ENCODE measurements at regions not wholly inside any gene's neighbourhood (a gene's known extent, or its start where the extent isn't known, plus 50 kb on each side); places are given as distances from the start of the nearest gene placed in this dataset.

DNA sequence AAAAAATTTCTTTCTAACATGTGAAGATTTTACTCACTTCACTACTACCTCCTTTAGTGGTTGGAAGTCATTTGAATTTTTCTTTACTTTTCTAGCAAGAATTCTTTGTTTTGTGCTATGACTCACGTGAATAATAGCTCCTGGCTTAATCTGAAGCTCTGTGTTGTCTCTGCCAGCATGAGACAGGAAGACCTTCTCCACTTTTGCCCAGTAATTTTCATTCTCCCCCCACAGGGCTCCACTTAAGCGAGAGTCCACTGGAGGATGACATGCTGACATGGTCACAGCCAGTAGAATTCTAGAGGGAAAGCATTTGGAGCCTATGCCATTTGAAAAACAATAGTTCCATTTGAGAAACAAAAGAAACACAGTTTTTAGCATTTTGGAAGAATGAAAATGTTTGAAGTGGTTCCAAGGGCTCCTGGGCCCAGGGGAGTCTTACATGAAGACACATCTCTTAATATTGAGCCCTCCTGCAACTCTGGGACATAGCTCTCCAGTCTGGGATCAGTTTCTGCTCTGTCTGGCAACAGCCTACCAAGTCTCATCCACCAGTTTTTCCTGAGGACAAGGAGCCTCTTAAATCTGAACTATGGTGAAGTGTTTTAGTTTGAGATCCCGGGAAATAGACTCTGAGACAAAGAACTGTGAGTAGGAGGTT lies 231.4 kb downstream of the PAX1 start:
- Histone ChIP-seq H2BK15ac (ENCODE audit: low read length) (no peak overlapping the region), H2AK5ac (ENCODE audit: low read depth, low read length) (no peak overlapping the region), H2BK20ac (ENCODE audit: low read length) (no peak overlapping the region), H4K20me1 (replicated peaks in 1 of 2; ENCODE audit: control insufficient read depth in 1 of 2, insufficient read depth in 2 of 2, low read length in 2 of 2) (no peaks in the 10 kb centered on the region), H3K79me1 (ENCODE audit: low read depth, low read length) (no peaks in the 10 kb centered on the region), H2BK12ac (ENCODE audit: low read depth, low read length) (no peak overlapping the region), H3K79me2 (ENCODE audit: control insufficient read depth in 1 of 2, insufficient read depth in 2 of 2, low read length in 2 of 2) (no peaks in the 10 kb centered on the region), H2AFZ (ENCODE audit: low read length) (no peak overlapping the region), H4K91ac (replicated peaks; ENCODE audit: insufficient read length, low read length) (no peak overlapping the region), H3K18ac (ENCODE audit: extremely low read depth, low read length) (peak overlapping the region; percentile 81), H3K4me3 (ENCODE audit: extremely low read depth in 1 of 4, insufficient read depth in 2 of 4, low read depth in 3 of 4, low read length in 4 of 4) (peak overlapping the region in 1 of 4 experiments; percentile 32; a peak in 1 of 8 replicates), H2BK120ac (replicated peaks; ENCODE audit: low read depth, low read length) (no peak overlapping the region), H4K8ac (ENCODE audit: extremely low read depth, insufficient read depth, low read length) (no peak overlapping the region), H3K27me3 (replicated peaks in 1 of 4; ENCODE audit: control insufficient read depth in 3 of 4, extremely low read depth in 1 of 4, insufficient read depth in 3 of 4, low read length in 3 of 4) (no peaks in the 10 kb centered on the region; a peak in 1 of 7 replicates), H3K14ac (ENCODE audit: insufficient read length) (no peak overlapping the region), H3K4me2 (ENCODE audit: insufficient read depth in 1 of 2, low read depth in 2 of 2, low read length in 2 of 2) (peak overlapping the region; percentile 15 to 59; a peak in 2 of 4 replicates), H3K56ac (replicated peaks; ENCODE audit: insufficient read length, low read depth, low read length) (no peak overlapping the region), H3K23ac (ENCODE audit: insufficient read length) (no peak overlapping the region), H3K36me3 (ENCODE audit: control insufficient read depth in 2 of 4, insufficient read depth in 4 of 4, low read length in 3 of 4) (no peaks in the 10 kb centered on the region), H4K5ac (ENCODE audit: insufficient read length, low read depth, low read length) (no peak overlapping the region), H3K27ac (ENCODE audit: low read depth, low read length) (no peak overlapping the region), H3K4me1 (replicated peaks in 1 of 4; ENCODE audit: control insufficient read depth in 3 of 4, insufficient read depth in 4 of 4, low read length in 3 of 4) (peaks cover 0 to 10% (median 7%) of the 10 kb centered on the region in 4 experiments; a peak in 4 of 7 replicates), H3K9me3 (ENCODE audit: insufficient read depth in 2 of 2, low read depth in 1 of 2, low read length in 1 of 2) (no peaks in the 10 kb centered on the region), H3K9ac (replicated peaks in 1 of 4; ENCODE audit: extremely low read depth in 1 of 4, low read depth in 3 of 4, low read length in 3 of 4) (no peak overlapping the region), H3K4ac (replicated peaks; ENCODE audit: insufficient read length, low read depth, low read length) (no peak overlapping the region), H3K23me2 (ENCODE audit: low read depth, low read length) (no peaks in the 10 kb centered on the region), H2BK5ac (ENCODE audit: low read depth, low read length) (peak overlapping the region; percentile 47; the same call in 1 of the 2 replicates)
- CTCF ChIA-PET (ENCODE audit: partially characterized antibody): interaction anchor here (1.0 to 1.2 kb wide), 2 partner anchors 128 to 169 kb away, joined by 3 read pairs; no protein-coding TSS in a partner anchor
- 42% methylated on average over 3 of the region's 3 CpGs; no CpG with 5 or more reads in 1 of the 2 experiments for WGBS, 2 experiments (ENCODE audit: extremely low coverage in 1 of 2, insufficient coverage in 1 of 2, insufficient read length in 1 of 2, insufficient replicate concordance in 2 of 2, low coverage in 1 of 2, low lambda C conversion rate in 2 of 2, missing lambda C conversion rate in 1 of 2)
- DNase-seq (ENCODE audit: low read depth in 1 of 2, low spot score in 2 of 2): peak in 1 of 2 experiments; percentile 38
- POLR2A ChIA-PET (ENCODE audit: partially characterized antibody): interaction anchor here (0.5 kb wide), 1 partner anchor 977 kb away, joined by 3 read pairs; no protein-coding TSS in a partner anchor
- FAIRE-seq: peak; percentile 88
- TF ChIP-seq BCL11A (IDR thresholded peaks at IDR 0.05; ENCODE audit: low read depth in 2 of 2, low read length in 2 of 2): no peak

Data from H1 (cell line).